ENCODE measurements at regions not wholly inside any gene's neighbourhood (a gene's known extent, or its start where the extent isn't known, plus 50 kb on each side); places are given as distances from the start of the nearest gene placed in this dataset.
A peak's percentile ranks its signal among the peaks of the same experiment; 100 is the strongest.

- no peak overlapping the region for H3K4me3 Mint-ChIP-seq
- peaks cover 59% of the 10 kb centered on the region for H3K4me1 Mint-ChIP-seq
- no peak for ATAC-seq (ENCODE audit: low read depth)
- H3K27me3 Mint-ChIP-seq: no peaks in the 10 kb centered on the region
- DNase-seq: no peak
- H3K36me3 Mint-ChIP-seq: no peaks in the 10 kb centered on the region
- H3K9me3 Mint-ChIP-seq: no peaks in the 10 kb centered on the region
- peak overlapping the region; percentile 89 for H3K27ac Mint-ChIP-seq
- POLR2A ChIA-PET: interaction anchor here (2.7 to 8.1 kb wide), 2 partner anchors 42 to 64 kb away, joined by 34 to 245 read pairs; partner anchors contain the start of gene TAGAP
Measured at GRCh38 chr6:159105716-159106115, 60.9 kb upstream of the TAGAP start.

- peak; percentile 47 for DNase-seq
- H3K27me3 Mint-ChIP-seq: no peaks in the 10 kb centered on the region
- H3K4me1 Mint-ChIP-seq: peaks cover 59% of the 10 kb centered on the region
- peak overlapping the region; percentile 91 for H3K27ac Mint-ChIP-seq
- no peaks in the 10 kb centered on the region for H3K9me3 Mint-ChIP-seq
- ATAC-seq (ENCODE audit: low read depth): peak; percentile 12
- POLR2A ChIA-PET: interaction anchor here (1.4 to 8.1 kb wide), 5 partner anchors 10 to 96 kb away, joined by 5 to 245 read pairs (median 6); partner anchors contain the start of gene TAGAP
- H3K4me3 Mint-ChIP-seq: peak overlapping the region; percentile 70
- peaks cover 2% of the 10 kb centered on the region for H3K36me3 Mint-ChIP-seq
Measured at GRCh38 chr6:159104931-159105330, 60.1 kb upstream of the TAGAP start.

GRCh38 chr6:159104163-159104925, 59.6 kb upstream of the TAGAP start:
- Mint-ChIP-seq H3K27me3 (no peaks in the 10 kb centered on the region), H3K4me1 (peaks cover 57% of the 10 kb centered on the region), H3K36me3 (peaks cover 2% of the 10 kb centered on the region), H3K27ac (peak overlapping the region; percentile 91), H3K9me3 (no peaks in the 10 kb centered on the region), H3K4me3 (peak overlapping the region; percentile 70)
- peak; percentile 85 for DNase-seq
- POLR2A ChIA-PET: interaction anchor here (1.0 to 8.1 kb wide), 7 partner anchors 10 to 235 kb away, joined by 3 to 245 read pairs (median 6); partner anchors contain the start of gene TAGAP
- ATAC-seq (ENCODE audit: low read depth): peak; percentile 61

- Mint-ChIP-seq H3K27ac (peak overlapping the region; percentile 91), H3K27me3 (no peaks in the 10 kb centered on the region), H3K4me1 (peaks cover 62% of the 10 kb centered on the region), H3K9me3 (no peaks in the 10 kb centered on the region), H3K36me3 (peaks cover 2% of the 10 kb centered on the region), H3K4me3 (peak overlapping the region; percentile 70)
- ATAC-seq (ENCODE audit: low read depth) (no peak), DNase-seq (no peak)
- POLR2A ChIA-PET: interaction anchor here (1.0 to 8.1 kb wide), 7 partner anchors 9 to 234 kb away, joined by 3 to 245 read pairs (median 6); partner anchors contain the start of gene TAGAP
Measured at GRCh38 chr6:159103396-159104162, 58.8 kb upstream of the TAGAP start.

GRCh38 chr6:159102373-159103160, 57.8 kb upstream of the TAGAP start:
- Mint-ChIP-seq H3K9me3 (no peaks in the 10 kb centered on the region), H3K4me3 (no peak overlapping the region), H3K4me1 (peaks cover 60% of the 10 kb centered on the region), H3K27ac (peak overlapping the region; percentile 11), H3K27me3 (no peaks in the 10 kb centered on the region), H3K36me3 (peaks cover 2% of the 10 kb centered on the region)
- ATAC-seq (ENCODE audit: low read depth) (no peak), DNase-seq (no peak)
- POLR2A ChIA-PET: interaction anchor here (1.0 to 8.1 kb wide), 2 partner anchors 38 to 61 kb away, joined by 3 to 245 read pairs; partner anchors contain the start of gene TAGAP

GRCh38 chr6:159101656-159102055, 56.9 kb upstream of the TAGAP start:
- no peak for DNase-seq
- POLR2A ChIA-PET: interaction anchor here (5.5 to 8.1 kb wide), 2 partner anchors 38 to 60 kb away, joined by 37 to 245 read pairs; partner anchors contain the start of gene TAGAP
- Mint-ChIP-seq H3K27ac (peak overlapping the region; percentile 7), H3K4me1 (peaks cover 59% of the 10 kb centered on the region), H3K36me3 (peaks cover 2% of the 10 kb centered on the region), H3K9me3 (no peaks in the 10 kb centered on the region), H3K27me3 (no peaks in the 10 kb centered on the region), H3K4me3 (no peak overlapping the region)
- ATAC-seq (ENCODE audit: low read depth): no peak

- H3K27ac Mint-ChIP-seq: peak overlapping the region; percentile 73
- H3K4me1 Mint-ChIP-seq: peaks cover 54% of the 10 kb centered on the region
- POLR2A ChIA-PET: interaction anchor here (5.5 to 8.3 kb wide), 3 partner anchors 37 to 59 kb away, joined by 37 to 245 read pairs (median 137); partner anchors contain the start of gene TAGAP
- peaks cover 2% of the 10 kb centered on the region for H3K36me3 Mint-ChIP-seq
- ATAC-seq (ENCODE audit: low read depth): no peak
- peak overlapping the region; percentile 50 for H3K4me3 Mint-ChIP-seq
- no peaks in the 10 kb centered on the region for H3K27me3 Mint-ChIP-seq
- no peaks in the 10 kb centered on the region for H3K9me3 Mint-ChIP-seq
- no peak for DNase-seq
Measured at GRCh38 chr6:159100395-159101182, 55.8 kb upstream of the TAGAP start.

- ATAC-seq (ENCODE audit: low read depth) (no peak), DNase-seq (no peak)
- POLR2A ChIA-PET: interaction anchor here (0.7 to 8.3 kb wide), 3 partner anchors 36 to 61 kb away, joined by 3 to 137 read pairs (median 37); partner anchors contain the start of gene TAGAP
- Mint-ChIP-seq H3K36me3 (peaks cover 2% of the 10 kb centered on the region), H3K4me1 (peaks cover 56% of the 10 kb centered on the region), H3K9me3 (no peaks in the 10 kb centered on the region), H3K27me3 (no peaks in the 10 kb centered on the region), H3K27ac (peak overlapping the region; percentile 73), H3K4me3 (peak overlapping the region; percentile 50)
Measured at GRCh38 chr6:159099961-159100360, 55.2 kb upstream of the TAGAP start.

GRCh38 chr6:159099276-159099675, 54.5 kb upstream of the TAGAP start:
- peak overlapping the region; percentile 88 for H3K4me3 Mint-ChIP-seq
- DNase-seq (no peak), ATAC-seq (ENCODE audit: low read depth) (no peak)
- H3K4me1 Mint-ChIP-seq: peaks cover 57% of the 10 kb centered on the region
- peaks cover 2% of the 10 kb centered on the region for H3K36me3 Mint-ChIP-seq
- H3K27ac Mint-ChIP-seq: peak overlapping the region; percentile 100
- no peaks in the 10 kb centered on the region for H3K9me3 Mint-ChIP-seq
- POLR2A ChIA-PET: interaction anchor here (0.7 to 8.3 kb wide), 3 partner anchors 36 to 60 kb away, joined by 3 to 137 read pairs (median 37); partner anchors contain the start of gene TAGAP
- H3K27me3 Mint-ChIP-seq: no peaks in the 10 kb centered on the region

- Mint-ChIP-seq H3K27ac (peak overlapping the region; percentile 100), H3K27me3 (no peaks in the 10 kb centered on the region), H3K4me3 (peak overlapping the region; percentile 88), H3K4me1 (peaks cover 56% of the 10 kb centered on the region), H3K36me3 (peaks cover 2% of the 10 kb centered on the region), H3K9me3 (no peaks in the 10 kb centered on the region)
- POLR2A ChIA-PET: interaction anchor here (5.5 to 8.3 kb wide), 2 partner anchors 35 to 55 kb away, joined by 37 to 137 read pairs; partner anchors contain the start of gene TAGAP
- DNase-seq (peak; percentile 58), ATAC-seq (ENCODE audit: low read depth) (peak; percentile 60)
Measured at GRCh38 chr6:159098636-159099106, 53.9 kb upstream of the TAGAP start.

- Mint-ChIP-seq H3K27ac (no peak overlapping the region), H3K4me3 (no peak overlapping the region), H3K36me3 (peaks cover 2% of the 10 kb centered on the region), H3K4me1 (peaks cover 51% of the 10 kb centered on the region), H3K9me3 (no peaks in the 10 kb centered on the region), H3K27me3 (no peaks in the 10 kb centered on the region)
- POLR2A ChIA-PET: interaction anchor here (1.3 to 8.3 kb wide), 3 partner anchors 34 to 58 kb away, joined by 3 to 137 read pairs (median 37); partner anchors contain the start of gene TAGAP
- ATAC-seq (ENCODE audit: low read depth) (no peak), DNase-seq (no peak)
Measured at GRCh38 chr6:159097256-159097655, 52.5 kb upstream of the TAGAP start.

Measured in activated naive CD8-positive, alpha-beta T cell treated with anti-CD3 and anti-CD28 coated beads, Interleukin-2, amount 10 ng/mL, durations not matched to agents 7 days and 5 days (primary cell).